HG02943 (cell line): ENCODE measurements at regions not wholly inside any gene's neighbourhood (a gene's known extent, or its start where the extent isn't known, plus 50 kb on each side); places are given as distances from the start of the nearest gene placed in this dataset.
"Not testable (repeated sequence)": the region's sequence is repeated elsewhere in the genome, so short reads cannot be mapped to it uniquely, and the experiment has no call there.

ENCODE experiments used
- ATAC-seq: cut with Tn5 transposase; IDR thresholded peaks from one replicate; pipeline ENCODE4 v1.9.1; 2021; ENCODE audit warnings: mild to moderate bottlenecking, low read depth, moderate library complexity; ENCODE audit not compliant: unreplicated experiment

GRCh38 chr4:148598418-148599207 lies 156.4 kb upstream of the NR3C2 start:
- ATAC-seq: not testable (repeated sequence)

DNA sequence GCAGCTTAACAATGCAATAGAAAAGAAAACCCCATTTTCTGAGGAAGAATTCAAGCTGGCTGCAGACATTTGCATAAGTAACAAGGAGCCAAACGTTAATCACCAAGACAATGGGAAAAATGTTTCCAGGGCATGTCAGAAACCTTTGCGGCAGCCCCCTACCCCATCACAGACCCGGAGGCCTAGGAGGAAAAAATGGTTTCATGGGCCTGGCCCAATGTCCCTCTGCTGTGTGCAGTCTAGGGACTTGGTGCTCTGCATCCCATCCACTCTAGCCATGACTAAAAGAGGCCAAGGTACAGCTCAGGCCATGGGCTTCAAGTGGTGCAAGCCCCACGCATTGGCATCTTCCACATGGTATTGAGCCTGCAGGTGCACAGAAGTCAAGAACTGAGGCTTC lies 147.0 kb upstream of the NR3C2 start:
- no peak for ATAC-seq

DNA sequence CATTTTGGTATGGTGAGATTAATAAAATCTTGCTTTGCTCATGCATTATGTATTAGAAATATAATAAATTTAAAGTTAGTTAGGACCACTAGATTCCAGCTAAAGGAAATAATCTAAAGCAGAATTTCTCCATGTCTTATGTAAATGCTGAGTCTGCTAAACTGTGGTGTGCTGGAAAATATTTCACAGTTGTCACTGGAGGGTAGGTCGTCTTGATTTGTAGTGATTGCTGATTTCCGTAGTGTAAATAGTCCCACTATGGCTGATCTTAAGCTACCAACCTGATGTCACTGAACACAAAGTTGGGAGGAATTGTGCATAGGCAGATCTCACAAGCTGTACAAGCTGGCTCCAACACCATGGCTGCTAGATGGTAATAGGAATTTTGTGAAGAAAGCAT lies 133.4 kb upstream of the NR3C2 start:
- ATAC-seq: no peak

DNA sequence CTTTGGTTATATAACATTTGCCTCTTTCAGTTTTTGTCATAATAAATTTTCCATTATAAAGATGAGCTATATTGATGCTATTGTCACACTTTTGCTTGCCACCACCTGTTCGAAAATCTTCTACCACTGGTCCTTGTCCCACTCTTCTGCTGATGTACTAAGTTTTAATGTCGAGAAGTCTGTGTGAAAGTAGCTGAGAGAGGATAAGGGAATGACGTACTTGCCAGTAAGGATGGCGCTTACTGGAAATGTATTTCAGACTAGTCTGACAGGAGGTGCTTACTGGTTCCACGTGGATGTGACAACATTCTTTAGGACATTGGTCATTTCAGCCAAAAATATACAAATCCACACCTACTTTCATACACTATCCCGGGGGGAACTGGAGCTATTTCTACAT lies 132.7 kb upstream of the NR3C2 start:
- no peak for ATAC-seq

DNA sequence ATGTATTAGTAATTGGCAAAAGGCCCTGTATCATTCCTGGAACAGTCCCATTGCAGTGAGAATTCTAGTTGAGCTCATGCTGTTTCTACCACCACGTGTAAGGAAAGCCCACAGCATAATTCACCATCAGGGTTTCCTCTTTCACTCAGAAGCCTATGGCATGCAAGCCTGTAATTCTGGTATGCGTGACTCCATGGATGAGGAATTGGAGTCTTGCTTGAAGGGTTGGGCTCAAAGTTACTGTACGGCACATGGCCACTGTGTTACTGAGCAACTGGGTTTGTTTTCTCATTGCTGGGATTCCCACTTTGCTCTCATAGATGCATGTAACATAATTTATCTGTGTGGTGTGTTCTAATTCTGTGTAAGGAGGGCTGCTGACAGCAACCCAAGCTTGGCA lies 132.3 kb upstream of the NR3C2 start:
- no peak for ATAC-seq

DNA sequence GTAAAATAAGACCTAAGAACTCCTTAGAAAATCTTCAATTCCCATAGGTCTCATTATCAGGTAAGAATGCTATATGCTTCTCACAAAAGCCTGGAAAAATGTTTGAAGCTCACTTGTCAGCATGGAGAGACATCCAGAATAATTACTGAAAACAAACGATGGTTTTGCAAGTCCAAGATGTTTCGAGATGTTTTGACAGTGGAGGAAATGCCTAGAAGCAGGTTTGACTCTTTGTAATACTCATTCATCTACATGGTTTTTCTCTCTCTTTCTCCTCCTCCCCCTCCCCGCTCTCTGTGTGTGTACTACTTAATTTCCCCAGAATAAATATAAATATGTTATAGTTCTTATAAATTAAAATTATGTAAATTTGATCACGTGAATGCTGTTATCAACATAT lies 131.9 kb upstream of the NR3C2 start:
- no peak for ATAC-seq

GRCh38 chr4:148573296-148573695 lies 131.1 kb upstream of the NR3C2 start:
- ATAC-seq: no peak

- ATAC-seq: no peak
Observed at GRCh38 chr4:148565801-148566200, 123.6 kb upstream of the NR3C2 start.

GRCh38 chr4:148563684-148564083 lies 121.5 kb upstream of the NR3C2 start:
- ATAC-seq: no peak

DNA sequence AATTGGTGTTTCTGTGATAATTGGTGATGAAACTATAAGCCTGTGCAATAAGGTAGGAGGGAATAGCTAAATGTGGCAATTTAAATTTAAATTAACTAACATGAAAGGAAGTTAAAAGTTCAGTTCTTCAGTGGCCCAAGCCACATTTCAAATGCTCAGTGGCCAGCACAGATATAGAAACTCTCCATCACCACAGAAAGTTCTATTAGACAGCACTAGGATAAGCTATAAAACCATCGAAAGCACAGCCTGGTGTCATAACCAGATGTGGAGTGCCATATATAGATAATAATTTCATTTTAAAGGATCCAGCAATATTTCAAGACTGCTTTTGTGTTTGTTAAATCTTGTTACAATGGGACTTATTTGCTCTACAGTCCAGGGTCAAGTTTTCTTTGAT lies 119.3 kb upstream of the NR3C2 start:
- no peak for ATAC-seq

DNA sequence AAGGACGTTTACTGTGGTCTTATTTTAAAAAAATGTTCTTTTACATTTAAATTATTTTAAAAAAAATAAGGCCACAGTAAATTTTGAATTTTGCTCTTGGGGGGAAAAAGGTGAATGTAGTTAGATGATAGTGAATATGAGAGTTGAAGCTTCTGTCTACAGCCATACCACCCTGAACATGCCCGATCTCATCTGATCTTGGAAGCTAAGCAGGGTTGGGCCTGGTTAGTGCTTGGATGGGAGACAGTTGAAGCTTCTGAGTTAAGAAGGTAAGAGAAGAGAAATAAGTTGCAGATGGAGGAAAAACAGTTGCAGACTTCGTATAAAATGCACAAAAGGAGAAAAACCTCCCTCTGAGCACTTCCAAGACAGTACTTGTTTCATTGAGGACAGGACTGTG lies 115.6 kb upstream of the NR3C2 start:
- ATAC-seq: no peak

- ATAC-seq: no peak
Observed at GRCh38 chr4:148550788-148551187, 108.6 kb upstream of the NR3C2 start.

GRCh38 chr4:148542922-148543623 lies 100.9 kb upstream of the NR3C2 start:
- no peak for ATAC-seq

GRCh38 chr4:148540622-148541326 lies 98.6 kb upstream of the NR3C2 start:
- ATAC-seq: no peak

- no peak for ATAC-seq
Observed at GRCh38 chr4:148539387-148539786, 97.2 kb upstream of the NR3C2 start.

GRCh38 chr4:148533851-148534250 lies 91.6 kb upstream of the NR3C2 start:
- ATAC-seq: not testable (repeated sequence)

DNA sequence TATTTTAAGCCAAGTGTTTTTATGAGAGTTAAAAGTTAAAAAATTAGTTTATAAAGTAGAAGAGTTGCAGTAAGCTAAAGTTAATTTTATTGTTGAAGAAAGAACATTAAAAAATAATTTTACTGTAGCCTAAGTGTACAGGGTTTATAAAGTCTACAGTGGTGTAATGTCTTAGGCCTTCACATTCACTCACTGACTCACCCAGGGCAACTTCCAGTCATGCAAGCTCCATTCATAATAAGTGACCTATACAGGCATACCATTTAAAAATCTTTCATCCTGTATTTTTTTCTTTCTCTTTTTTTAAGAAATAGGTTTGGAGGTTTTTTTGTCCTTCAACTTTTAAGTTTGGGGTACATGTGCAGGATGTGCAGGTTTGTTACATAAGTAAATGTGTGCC lies 87.9 kb upstream of the NR3C2 start:
- no peak for ATAC-seq

DNA sequence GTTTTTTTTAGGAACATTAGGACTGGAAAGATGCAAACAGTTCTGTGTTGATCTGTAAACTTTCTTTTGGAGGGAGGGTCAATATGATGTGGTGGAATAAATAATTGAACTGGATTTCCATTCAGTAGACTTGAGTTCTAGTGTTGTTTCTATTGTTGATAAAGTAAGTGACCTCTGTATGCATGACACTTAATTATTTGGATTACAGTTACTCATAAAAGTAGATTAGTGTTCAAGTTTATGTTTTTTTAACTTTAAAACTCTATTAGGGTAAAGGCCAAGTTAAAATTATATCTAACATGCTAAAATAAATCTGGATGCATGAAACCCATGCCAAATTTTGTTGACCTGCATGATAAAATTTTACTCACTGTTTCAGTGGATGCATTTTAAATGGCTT lies 85.4 kb upstream of the NR3C2 start:
- no peak for ATAC-seq

- ATAC-seq: no peak
Observed at GRCh38 chr4:148522995-148523394, 80.8 kb upstream of the NR3C2 start.

DNA sequence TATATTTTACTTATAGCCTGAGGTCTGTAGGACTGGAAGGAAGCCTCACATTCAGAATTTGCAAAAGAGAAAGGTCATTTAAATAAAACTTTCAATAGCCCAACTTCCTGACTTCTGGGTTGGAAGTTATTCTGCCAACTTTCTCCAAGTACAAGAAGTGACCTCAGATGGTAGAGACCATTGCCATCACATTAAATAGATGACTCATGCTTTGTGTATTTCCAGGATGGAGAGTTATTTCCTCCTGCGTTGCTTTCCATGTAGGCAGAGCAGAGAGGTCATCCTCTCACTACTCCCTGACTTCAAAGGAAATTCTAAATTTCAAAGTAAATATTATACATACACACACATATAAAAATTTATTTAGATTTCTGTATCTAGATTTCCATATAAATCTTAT lies 73.0 kb upstream of the NR3C2 start:
- ATAC-seq: no peak

- ATAC-seq: no peak
Observed at GRCh38 chr4:148514581-148514980, 72.4 kb upstream of the NR3C2 start.

- no peak for ATAC-seq
Observed at GRCh38 chr4:148514041-148514440, 71.8 kb upstream of the NR3C2 start.
